ENCODE measurements at regions not wholly inside any gene's neighbourhood (a gene's known extent, or its start where the extent isn't known, plus 50 kb on each side); places are given as distances from the start of the nearest gene placed in this dataset.
"Not testable (repeated sequence)": the region's sequence is repeated elsewhere in the genome, so short reads cannot be mapped to it uniquely, and the experiment has no call there.

DNA sequence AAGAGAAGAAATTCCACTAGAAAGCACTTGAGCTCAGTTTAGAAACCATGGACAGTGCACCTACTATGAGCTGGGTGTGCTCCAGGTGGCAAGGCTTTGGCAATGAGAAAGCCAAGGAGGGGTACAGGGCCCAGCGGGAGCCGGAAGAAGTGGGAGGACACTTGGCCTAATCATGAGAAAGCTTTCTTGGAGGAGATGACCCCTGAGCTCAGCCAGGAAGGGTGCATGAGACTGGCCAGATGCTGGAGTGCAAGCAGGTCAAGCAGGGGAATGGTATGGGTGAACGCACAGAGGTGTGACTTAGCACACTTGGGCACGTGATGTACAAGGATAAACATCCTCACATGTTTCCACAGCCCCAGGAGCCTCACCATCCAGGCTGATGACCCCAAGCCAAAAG is 97.2 kb upstream of the GLI2 start:
- H3K27ac ChIP-seq (ENCODE audit: low read depth, low read length): no peak overlapping the region

DNA sequence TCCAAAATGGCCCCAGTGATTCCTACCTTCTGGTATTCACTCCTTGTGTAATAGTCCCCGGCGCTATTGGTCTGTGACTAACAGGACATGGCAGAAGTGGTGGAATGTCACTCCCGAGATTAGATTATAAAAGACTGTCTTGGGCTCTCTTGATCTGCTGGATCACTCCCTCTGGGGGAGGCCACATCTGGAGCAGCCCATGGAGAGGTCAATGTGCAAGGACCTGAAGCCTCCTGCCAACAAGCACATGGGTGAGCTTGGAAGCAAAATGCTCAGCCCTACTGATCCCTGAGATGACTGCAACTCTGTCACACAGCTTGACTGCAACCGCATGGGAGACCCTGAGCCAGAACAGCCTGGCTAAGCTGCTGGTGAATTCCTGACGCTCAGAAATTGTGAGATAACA is 94.3 kb upstream of the GLI2 start:
- WGBS (ENCODE audit: insufficient coverage): 96% methylated on average over 4 of the region's 5 CpGs
- no peaks in the 10 kb centered on the region for H3K9me3 ChIP-seq (ENCODE audit: control insufficient read depth, insufficient read depth, low read length)
- H3K27me3 ChIP-seq (ENCODE audit: control insufficient read depth, insufficient read depth, low read length): no peaks in the 10 kb centered on the region
- H3K4me1 ChIP-seq (ENCODE audit: control insufficient read depth, insufficient read depth, low read length): no peaks in the 10 kb centered on the region
- H3K4me3 ChIP-seq (ENCODE audit: low read depth, low read length): no peak overlapping the region
- no peak for DNase-seq (ENCODE audit: low read depth in 4 of 6, low spot score in 6 of 6)
- no peak overlapping the region for H3K27ac ChIP-seq (ENCODE audit: low read depth, low read length)
- H3K36me3 ChIP-seq (ENCODE audit: control insufficient read depth, insufficient read depth, low read length): no peaks in the 10 kb centered on the region

More for the DNA sequence above, 97.2 kb upstream of the GLI2 start:
- Histone ChIP-seq H3K27me3 (ENCODE audit: control insufficient read depth, insufficient read depth, low read length) (peaks cover 2% of the 10 kb centered on the region), H3K4me1 (ENCODE audit: control insufficient read depth, insufficient read depth, low read length) (peaks cover 3% of the 10 kb centered on the region), H3K4me3 (ENCODE audit: low read depth, low read length) (no peak overlapping the region), H3K9me3 (ENCODE audit: control insufficient read depth, insufficient read depth, low read length) (no peaks in the 10 kb centered on the region), H3K36me3 (ENCODE audit: control insufficient read depth, insufficient read depth, low read length) (no peaks in the 10 kb centered on the region)
- 100% methylated on average over 2 of the region's 4 CpGs for WGBS (ENCODE audit: insufficient coverage)
- DNase-seq (ENCODE audit: low read depth in 4 of 6, low spot score in 6 of 6): no peak

DNA sequence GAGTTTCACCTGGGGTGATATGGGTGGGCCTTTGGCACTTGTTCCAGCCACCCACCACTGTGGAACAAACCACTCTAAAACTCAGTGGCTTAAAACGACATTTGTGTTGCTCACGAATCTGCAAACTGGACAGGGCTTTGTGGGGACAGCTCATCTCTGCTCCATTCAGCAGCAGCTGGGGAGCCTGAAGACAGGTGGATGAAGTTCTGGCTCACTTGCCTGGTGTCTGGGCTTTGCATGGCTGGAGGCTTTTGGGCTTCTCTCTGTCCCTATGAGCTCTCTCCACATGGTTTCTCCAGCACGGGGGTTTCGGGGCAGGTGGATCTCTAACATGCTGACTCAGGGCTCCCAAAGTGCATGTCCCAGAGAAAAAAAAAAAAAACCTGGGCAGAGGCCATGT is 93.0 kb upstream of the GLI2 start:
- H3K27me3 ChIP-seq (ENCODE audit: control insufficient read depth, insufficient read depth, low read length): no peaks in the 10 kb centered on the region
- H3K4me1 ChIP-seq (ENCODE audit: control insufficient read depth, insufficient read depth, low read length): no peaks in the 10 kb centered on the region
- no peaks in the 10 kb centered on the region for H3K9me3 ChIP-seq (ENCODE audit: control insufficient read depth, insufficient read depth, low read length)
- WGBS (ENCODE audit: insufficient coverage): 83% methylated on average over 3 of the region's 4 CpGs
- H3K27ac ChIP-seq (ENCODE audit: low read depth, low read length): no peak overlapping the region
- H3K36me3 ChIP-seq (ENCODE audit: control insufficient read depth, insufficient read depth, low read length): no peaks in the 10 kb centered on the region
- H3K4me3 ChIP-seq (ENCODE audit: low read depth, low read length): no peak overlapping the region
- no peak for DNase-seq (ENCODE audit: low read depth in 4 of 6, low spot score in 6 of 6)

DNA sequence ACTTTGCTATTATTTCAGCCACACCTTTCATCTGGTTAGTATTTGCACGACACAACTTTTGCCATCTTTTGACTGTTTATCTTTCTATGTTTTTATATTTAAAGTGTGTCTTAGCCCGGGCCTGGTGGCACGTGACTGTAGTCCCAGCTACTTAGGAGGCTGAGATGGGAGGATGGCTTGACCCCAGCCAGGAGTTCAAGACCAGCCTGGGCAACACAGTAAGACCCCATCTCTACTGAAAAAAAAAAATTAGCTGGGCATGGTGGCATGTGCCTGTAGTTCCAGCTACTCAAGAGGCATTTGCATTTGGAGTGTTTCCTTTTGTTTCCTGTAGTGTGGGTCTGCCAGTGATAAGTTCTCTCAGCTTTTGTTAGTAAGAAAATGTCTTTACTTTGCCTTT is 88.7 kb upstream of the GLI2 start:
- no peak for DNase-seq (ENCODE audit: low read depth in 4 of 6, low spot score in 6 of 6)
- H3K9me3 ChIP-seq (ENCODE audit: control insufficient read depth, insufficient read depth, low read length): peaks cover 4% of the 10 kb centered on the region
- H3K4me1 ChIP-seq (ENCODE audit: control insufficient read depth, insufficient read depth, low read length): no peaks in the 10 kb centered on the region
- no peaks in the 10 kb centered on the region for H3K36me3 ChIP-seq (ENCODE audit: control insufficient read depth, insufficient read depth, low read length)
- no peaks in the 10 kb centered on the region for H3K27me3 ChIP-seq (ENCODE audit: control insufficient read depth, insufficient read depth, low read length)
- no peak overlapping the region for H3K27ac ChIP-seq (ENCODE audit: low read depth, low read length)
- no CpG with 5 or more reads among the region's 3 CpGs for WGBS (ENCODE audit: insufficient coverage)
- no peak overlapping the region for H3K4me3 ChIP-seq (ENCODE audit: low read depth, low read length)

DNA sequence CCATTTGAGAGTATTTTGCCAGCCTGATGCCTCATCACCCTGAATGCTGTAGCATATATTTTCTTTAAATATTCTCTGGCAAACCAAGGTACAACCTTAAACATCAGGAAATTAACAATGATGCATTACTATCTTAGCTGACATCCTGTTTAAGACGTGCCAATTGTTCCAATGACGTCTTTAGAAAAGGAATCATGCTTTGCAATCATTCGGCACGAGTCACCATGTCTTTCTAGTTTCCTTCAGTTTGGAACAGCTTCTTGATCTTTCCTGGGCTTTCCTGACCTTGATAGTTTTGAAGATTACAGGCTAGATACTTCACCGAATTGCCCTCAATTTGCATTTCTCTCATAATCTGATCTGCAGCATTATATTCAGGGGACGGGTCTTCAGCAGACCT is 88.2 kb upstream of the GLI2 start:
- WGBS (ENCODE audit: insufficient coverage): 74% methylated on average over 5 of the region's 6 CpGs
- no peaks in the 10 kb centered on the region for H3K4me1 ChIP-seq (ENCODE audit: control insufficient read depth, insufficient read depth, low read length)
- H3K4me3 ChIP-seq (ENCODE audit: low read depth, low read length): no peak overlapping the region
- H3K36me3 ChIP-seq (ENCODE audit: control insufficient read depth, insufficient read depth, low read length): no peaks in the 10 kb centered on the region
- peaks cover 4% of the 10 kb centered on the region for H3K9me3 ChIP-seq (ENCODE audit: control insufficient read depth, insufficient read depth, low read length)
- no peak for DNase-seq (ENCODE audit: low read depth in 4 of 6, low spot score in 6 of 6)
- no peaks in the 10 kb centered on the region for H3K27me3 ChIP-seq (ENCODE audit: control insufficient read depth, insufficient read depth, low read length)
- H3K27ac ChIP-seq (ENCODE audit: low read depth, low read length): no peak overlapping the region

DNA sequence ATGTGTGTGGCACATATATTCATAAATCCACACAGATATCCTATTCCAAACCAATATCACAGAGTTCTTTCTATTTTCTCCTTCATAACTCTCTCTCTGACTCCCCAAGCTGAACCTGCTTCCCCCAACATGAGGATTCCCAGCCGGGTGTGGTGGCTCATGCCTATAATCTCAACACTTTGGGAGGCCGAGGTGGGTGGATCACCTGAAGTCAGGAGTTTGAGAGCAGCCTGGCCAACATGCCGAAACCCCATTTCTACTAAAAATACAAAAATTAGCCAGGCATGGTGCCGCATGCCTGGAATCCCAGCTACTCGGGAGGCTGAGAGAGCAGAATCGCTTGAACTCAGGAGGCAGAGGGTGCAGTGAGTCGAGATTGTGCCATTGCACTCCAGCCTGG is 86.3 kb upstream of the GLI2 start:
- H3K36me3 ChIP-seq (ENCODE audit: control insufficient read depth, insufficient read depth, low read length); H3K9me3 ChIP-seq (ENCODE audit: control insufficient read depth, insufficient read depth, low read length); H3K27ac ChIP-seq (ENCODE audit: low read depth, low read length); DNase-seq (ENCODE audit: low read depth in 4 of 6, low spot score in 6 of 6); H3K27me3 ChIP-seq (ENCODE audit: control insufficient read depth, insufficient read depth, low read length); H3K4me3 ChIP-seq (ENCODE audit: low read depth, low read length); H3K4me1 ChIP-seq (ENCODE audit: control insufficient read depth, insufficient read depth, low read length): not testable (repeated sequence)
- WGBS (ENCODE audit: insufficient coverage): 90% methylated on average over 6 of the region's 7 CpGs

DNA sequence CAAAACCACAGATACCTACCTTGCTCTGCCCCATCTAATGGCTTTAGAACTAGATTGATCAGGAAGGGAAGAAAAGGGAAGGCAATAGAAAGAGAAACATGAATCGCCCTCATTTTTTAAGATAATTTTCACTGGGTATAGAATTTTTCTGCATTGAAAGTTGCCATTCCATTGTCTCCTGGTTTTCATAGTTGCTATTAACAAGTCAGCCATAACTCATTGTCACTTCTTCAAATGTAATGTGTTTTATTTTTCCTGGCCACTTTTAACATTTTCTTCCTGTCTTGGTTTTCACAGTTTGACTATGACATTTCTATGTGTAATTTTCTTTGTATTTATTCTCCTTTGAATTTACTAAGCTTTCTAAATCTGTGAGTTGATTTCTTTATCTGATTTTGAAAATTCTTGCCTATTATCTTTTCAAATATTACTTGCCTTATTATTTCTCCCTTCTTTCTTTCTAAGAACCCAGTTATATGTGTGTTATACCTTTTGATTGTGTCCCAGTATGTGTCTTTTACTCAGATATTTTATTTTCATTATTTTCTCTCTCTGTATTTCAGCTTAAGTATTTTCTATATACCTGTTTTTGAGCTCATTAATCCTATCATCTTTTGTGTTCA is 85.5 kb upstream of the GLI2 start:
- DNase-seq (ENCODE audit: low read depth in 4 of 6, low spot score in 6 of 6): no peak
- no CpG with 5 or more reads among the region's 1 CpG for WGBS (ENCODE audit: insufficient coverage)

DNA sequence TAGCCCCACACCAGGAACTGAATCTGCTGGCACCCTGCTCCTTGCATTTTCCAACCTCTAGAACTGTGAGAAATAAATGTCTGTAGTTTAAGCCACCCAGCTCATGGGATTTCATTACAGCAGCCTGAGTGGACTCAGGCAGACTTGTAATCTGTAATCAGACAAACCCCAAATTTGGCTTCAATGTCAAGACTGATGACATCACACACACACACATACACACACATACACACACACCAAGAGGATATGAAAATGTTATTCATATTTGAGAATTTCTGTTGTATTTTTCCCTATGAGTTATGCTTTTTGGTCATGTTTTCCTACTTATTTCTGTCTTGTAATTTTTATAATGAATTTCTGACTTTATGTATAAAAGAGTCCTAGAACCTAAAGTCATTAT is 83.8 kb upstream of the GLI2 start:
- peaks cover 25% of the 10 kb centered on the region for H3K4me1 ChIP-seq (ENCODE audit: control insufficient read depth, insufficient read depth, low read length)
- no peak overlapping the region for H3K4me3 ChIP-seq (ENCODE audit: low read depth, low read length)
- H3K27me3 ChIP-seq (ENCODE audit: control insufficient read depth, insufficient read depth, low read length): peaks cover 14% of the 10 kb centered on the region
- no peaks in the 10 kb centered on the region for H3K36me3 ChIP-seq (ENCODE audit: control insufficient read depth, insufficient read depth, low read length)
- no peak overlapping the region for H3K27ac ChIP-seq (ENCODE audit: low read depth, low read length)
- peaks cover 4% of the 10 kb centered on the region for H3K9me3 ChIP-seq (ENCODE audit: control insufficient read depth, insufficient read depth, low read length)
- no peak for DNase-seq (ENCODE audit: low read depth in 4 of 6, low spot score in 6 of 6)

More for the DNA sequence above, 85.5 kb upstream of the GLI2 start:
- Histone ChIP-seq H3K9me3 (ENCODE audit: control insufficient read depth, insufficient read depth, low read length) (peaks cover 4% of the 10 kb centered on the region), H3K27ac (ENCODE audit: low read depth, low read length) (no peak overlapping the region), H3K27me3 (ENCODE audit: control insufficient read depth, insufficient read depth, low read length) (peaks cover 11% of the 10 kb centered on the region), H3K4me1 (ENCODE audit: control insufficient read depth, insufficient read depth, low read length) (peaks cover 13% of the 10 kb centered on the region), H3K4me3 (ENCODE audit: low read depth, low read length) (no peak overlapping the region), H3K36me3 (ENCODE audit: control insufficient read depth, insufficient read depth, low read length) (no peaks in the 10 kb centered on the region)

DNA sequence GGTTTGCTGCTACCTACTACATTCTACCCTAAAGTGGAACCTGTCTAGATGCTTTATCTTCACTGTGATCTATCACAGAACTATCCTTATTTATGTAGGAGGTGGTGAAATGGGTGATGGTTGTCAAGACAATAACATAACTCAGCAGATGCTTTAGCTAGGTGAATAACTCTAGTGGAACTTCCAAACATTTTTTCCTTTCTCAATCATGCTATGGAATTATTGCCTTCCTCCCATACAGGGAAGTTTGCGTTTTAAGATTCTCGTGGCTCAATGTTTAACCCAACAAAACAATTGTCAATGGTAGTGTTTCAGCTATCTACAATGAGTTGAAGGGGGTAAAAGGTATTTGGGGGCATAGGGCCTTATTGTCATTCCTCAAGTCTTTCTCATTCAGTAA is 82.6 kb upstream of the GLI2 start:
- WGBS (ENCODE audit: insufficient coverage): no CpG with 5 or more reads among the region's 2 CpGs
- DNase-seq (ENCODE audit: low read depth in 4 of 6, low spot score in 6 of 6): no peak
- H3K36me3 ChIP-seq (ENCODE audit: control insufficient read depth, insufficient read depth, low read length): no peaks in the 10 kb centered on the region
- no peak overlapping the region for H3K27ac ChIP-seq (ENCODE audit: low read depth, low read length)
- H3K4me3 ChIP-seq (ENCODE audit: low read depth, low read length): no peak overlapping the region
- H3K4me1 ChIP-seq (ENCODE audit: control insufficient read depth, insufficient read depth, low read length): peaks cover 31% of the 10 kb centered on the region
- H3K9me3 ChIP-seq (ENCODE audit: control insufficient read depth, insufficient read depth, low read length): peaks cover 4% of the 10 kb centered on the region
- peaks cover 14% of the 10 kb centered on the region for H3K27me3 ChIP-seq (ENCODE audit: control insufficient read depth, insufficient read depth, low read length)

DNA sequence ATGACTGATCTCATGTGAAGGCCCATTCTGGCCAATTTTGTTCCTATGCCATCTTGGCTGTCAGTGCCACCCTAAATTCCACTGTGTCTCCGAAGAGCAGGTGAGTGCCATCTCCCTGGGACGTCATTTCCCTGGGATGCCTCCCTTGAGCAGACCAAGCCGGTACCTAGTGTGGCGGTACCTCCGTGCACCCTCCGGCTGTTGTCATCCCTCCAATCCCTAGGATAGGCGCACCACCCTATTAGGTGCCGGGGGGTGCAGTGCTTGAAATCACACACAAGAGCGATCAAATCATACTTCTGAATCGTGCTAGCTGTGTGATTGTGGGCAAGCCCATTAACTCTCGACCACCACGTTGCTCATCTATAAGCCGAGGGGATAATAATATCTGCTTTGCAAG is 81.8 kb upstream of the GLI2 start:
- no peak for DNase-seq (ENCODE audit: low read depth in 4 of 6, low spot score in 6 of 6)
- Histone ChIP-seq H3K4me1 (ENCODE audit: control insufficient read depth, insufficient read depth, low read length) (peaks cover 31% of the 10 kb centered on the region), H3K27ac (ENCODE audit: low read depth, low read length) (no peak overlapping the region), H3K27me3 (ENCODE audit: control insufficient read depth, insufficient read depth, low read length) (peaks cover 14% of the 10 kb centered on the region), H3K36me3 (ENCODE audit: control insufficient read depth, insufficient read depth, low read length) (no peaks in the 10 kb centered on the region), H3K9me3 (ENCODE audit: control insufficient read depth, insufficient read depth, low read length) (peaks cover 4% of the 10 kb centered on the region), H3K4me3 (ENCODE audit: low read depth, low read length) (no peak overlapping the region)
- WGBS (ENCODE audit: insufficient coverage): 87% methylated on average over 8 of the region's 13 CpGs

Measured in spinal cord (tissue), 9 donors.